ENCODE measurements at regions not wholly inside any gene's neighbourhood (a gene's known extent, or its start where the extent isn't known, plus 50 kb on each side); places are given as distances from the start of the nearest gene placed in this dataset.

DNA sequence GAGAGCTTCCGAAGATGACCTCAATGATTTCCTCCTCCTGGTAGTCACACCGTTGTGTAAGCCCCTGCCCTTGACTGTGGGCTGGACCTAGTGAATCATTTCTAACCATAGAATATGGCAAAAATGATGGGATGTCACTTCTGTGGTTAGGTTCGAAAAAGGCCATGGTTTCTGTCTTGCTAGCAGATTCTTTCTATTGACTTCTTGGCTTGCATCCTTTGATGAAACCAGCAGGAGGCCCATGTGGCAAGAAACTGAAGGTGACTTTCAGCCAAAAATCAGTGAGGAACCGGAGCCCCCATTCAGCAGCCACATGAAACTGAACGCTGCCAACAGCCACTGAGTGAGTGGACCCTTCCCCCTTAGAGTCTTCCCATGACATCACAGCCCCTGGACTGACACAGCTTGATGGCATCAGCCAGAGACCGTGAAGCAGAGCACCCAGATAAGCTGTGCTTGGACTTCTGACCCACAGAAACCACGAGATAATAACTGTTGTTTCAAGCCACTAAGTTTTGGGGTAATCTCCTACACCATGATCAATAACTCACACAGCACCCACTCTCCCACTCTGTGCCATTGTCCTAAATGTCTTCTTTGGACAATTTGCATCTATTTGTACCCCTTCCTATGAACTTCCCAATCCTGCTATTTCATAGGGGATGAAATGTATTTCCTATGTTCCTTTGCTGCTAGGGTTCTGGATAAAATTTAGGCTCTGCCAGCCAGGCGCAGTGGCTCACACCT lies 148.0 kb upstream of the STX18 start (continued):
- TF ChIP-seq POLR2AphosphoS5 (IDR thresholded peaks at IDR 0.05; ENCODE audit: low read length) (no peak), BCL11A (IDR thresholded peaks at IDR 0.05; ENCODE audit: low read depth, low read length) (peak; percentile 37; the same call in 1 of the 2 replicates), POLR2AphosphoS2 (IDR thresholded peaks at IDR 0.05; ENCODE audit: low read depth, low read length) (no peak), IRF4 (IDR thresholded peaks at IDR 0.05; ENCODE audit: low read depth, low read length) (peak; percentile 79; the same call in 1 of the 2 replicates), DPF2 (IDR thresholded peaks at IDR 0.05) (no peak), FOXM1 (IDR thresholded peaks at IDR 0.05; ENCODE audit: low read depth, low read length) (peak; percentile 70), ZNF24 (IDR thresholded peaks at IDR 0.05) (peak; percentile 62; the same call in 1 of the 2 replicates), ZNF274 (IDR thresholded peaks at IDR 0.05; ENCODE audit: insufficient read depth, insufficient read length) (no peak), EZH2 (IDR thresholded peaks at IDR 0.05; ENCODE audit: borderline replicate concordance, control insufficient read depth, low read depth, low read length) (no peak), NR2F1 (conservative IDR thresholded peaks at IDR 0.05) (no peak), YY1 (IDR thresholded peaks at IDR 0.05; ENCODE audit: low read depth, low read length) (0 out of 2 replicates have a peak, but pooled peaks have one; percentile 6), NFIC (IDR thresholded peaks at IDR 0.05; ENCODE audit: low read depth, low read length) (peak; percentile 83), RUNX3 (IDR thresholded peaks at IDR 0.05; ENCODE audit: low read length) (peak; percentile 98), CREB1 (IDR thresholded peaks at IDR 0.05; ENCODE audit: low read depth) (peak; percentile 51; the same call in 1 of the 2 replicates), SREBF1 (IDR thresholded peaks at IDR 0.05; ENCODE audit: low read length) (no peak), FOS (IDR thresholded peaks at IDR 0.05; ENCODE audit: borderline replicate concordance, extremely low read depth, insufficient read length) (no peak), IKZF1 (conservative IDR thresholded peaks at IDR 0.05) (0 out of 2 replicates have a peak, but pooled peaks have one; percentile 34), TARDBP (IDR thresholded peaks at IDR 0.05; ENCODE audit: borderline replicate concordance) (no peak), CHD4 (IDR thresholded peaks at IDR 0.05) (no peak), ZBTB4 (CRISPR knock-in tag; IDR thresholded peaks at IDR 0.05) (no peak), TCF12 (IDR thresholded peaks at IDR 0.05; ENCODE audit: low read depth, low read length) (0 out of 2 replicates have a peak, but pooled peaks have one; percentile 1), RAD21 (IDR thresholded peaks at IDR 0.05; ENCODE audit: insufficient read depth, low read depth, low read length) (peak; percentile 52), SREBF2 (IDR thresholded peaks at IDR 0.05; ENCODE audit: low read length) (no peak)

All from GM12878 (cell line).